D341Med (cell line): ENCODE measurements at regions not wholly inside any gene's neighbourhood (a gene's known extent, or its start where the extent isn't known, plus 50 kb on each side); places are given as distances from the start of the nearest gene placed in this dataset.

Experiments
- DNase-seq: peaks from one replicate; pipeline ENCODE4 v3.0.0; 2012; ENCODE audit warnings: low spot score

- DNase-seq, result no peak
Measured at GRCh38 chr14:95410838-95411237, 91.1 kb upstream of the CLMN start.

DNA sequence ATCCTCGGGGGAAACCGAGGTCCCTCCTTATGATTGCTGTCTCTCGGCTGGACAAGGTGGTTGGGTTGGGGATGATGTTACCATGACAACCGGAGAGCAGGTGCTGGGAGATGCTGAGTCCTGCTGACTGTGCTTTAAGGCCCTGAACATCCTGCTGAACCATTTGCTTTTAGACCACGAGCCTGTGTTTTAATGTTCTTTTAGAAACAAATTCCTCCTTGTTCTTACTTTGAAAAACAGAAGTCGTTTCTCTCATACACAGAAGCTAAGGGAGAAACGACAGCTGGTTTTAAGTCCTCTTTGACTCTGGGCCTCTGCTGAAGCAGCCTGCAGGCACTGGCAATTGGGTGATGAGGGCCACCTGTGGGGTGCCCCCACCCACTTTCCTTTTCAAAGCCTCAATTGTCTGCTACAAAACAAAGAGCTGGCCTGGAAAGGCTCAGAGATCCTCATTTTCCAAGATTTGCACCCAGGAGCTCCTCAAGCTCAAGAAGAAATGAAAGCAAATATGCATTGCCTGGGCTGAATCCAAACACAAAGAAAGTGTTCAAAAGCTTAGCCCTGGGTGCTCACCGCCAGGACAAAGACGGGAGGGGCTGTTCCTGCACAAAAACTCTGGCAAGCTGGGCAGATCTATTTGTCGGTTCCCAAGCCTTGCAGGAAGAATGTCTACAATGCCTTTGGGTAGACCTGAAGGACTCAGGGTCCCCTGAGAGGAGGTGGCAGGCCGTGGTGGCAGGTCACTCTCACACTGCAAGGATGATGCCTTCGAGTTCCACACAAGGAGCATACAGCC lies 90.0 kb upstream of the CLMN start:
- DNase-seq, result no peak

DNA sequence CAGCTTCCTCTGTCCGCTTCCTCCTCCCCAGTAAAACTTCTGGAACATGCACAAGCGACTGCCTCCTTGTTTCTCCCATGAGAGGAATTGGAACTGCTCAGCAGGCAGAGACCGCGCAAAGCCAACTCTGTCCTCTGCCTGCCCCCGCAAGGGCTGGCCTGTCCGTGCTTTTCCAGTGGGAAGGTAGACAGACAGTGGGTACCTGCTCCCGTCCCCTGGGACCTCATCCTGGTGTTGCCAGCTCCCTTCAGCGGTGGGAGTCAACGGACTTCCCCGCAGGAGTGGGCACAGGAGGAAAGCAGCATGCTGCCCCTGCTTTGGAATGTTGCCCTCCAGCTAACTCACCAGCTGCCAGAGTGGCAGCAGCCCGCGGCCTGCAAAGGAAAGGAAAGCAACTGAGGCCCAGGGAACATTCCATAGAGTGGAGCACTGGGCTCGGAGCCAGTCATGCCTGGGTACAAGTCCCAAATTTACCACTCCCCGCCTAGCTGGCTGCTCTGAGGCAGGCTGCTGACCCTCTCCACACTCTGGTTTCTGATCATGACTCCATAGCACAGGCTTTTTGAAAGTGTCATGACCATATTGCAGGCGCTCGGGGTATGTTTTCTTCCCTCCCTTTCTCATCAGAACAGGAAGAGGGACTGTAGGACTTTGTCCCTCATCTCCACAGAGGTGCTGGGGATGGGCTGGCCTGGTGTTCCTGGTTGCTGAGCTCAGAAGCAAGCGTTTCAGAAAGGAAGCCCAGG lies 89.2 kb upstream of the CLMN start:
- no peak for DNase-seq

GRCh38 chr14:95407354-95407753 lies 87.6 kb upstream of the CLMN start:
- no peak for DNase-seq

- no peak for DNase-seq
Measured at GRCh38 chr14:95406756-95407277, 87.1 kb upstream of the CLMN start.

DNA sequence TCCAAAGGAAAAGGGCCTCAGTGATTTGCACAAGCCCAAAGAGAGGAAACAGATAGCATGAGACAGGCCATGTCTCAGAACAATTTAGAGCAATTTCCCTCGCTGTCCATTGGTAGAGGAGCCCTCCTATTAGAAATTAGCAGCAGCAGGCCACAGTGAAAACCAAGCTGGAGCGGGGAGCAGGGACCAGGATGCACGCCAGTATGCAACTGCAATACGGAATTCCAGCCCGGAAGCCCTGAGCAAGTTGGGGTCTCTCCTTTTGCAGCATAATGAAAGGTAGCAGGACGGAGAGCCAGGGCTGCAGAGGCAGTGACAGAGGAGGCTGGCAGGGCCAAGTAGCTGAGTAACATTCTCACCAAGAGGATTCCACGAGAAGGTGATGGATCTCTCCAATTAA lies 84.9 kb upstream of the CLMN start:
- DNase-seq, result no peak

GRCh38 chr14:95402578-95402977 lies 82.9 kb upstream of the CLMN start:
- no peak for DNase-seq

DNA sequence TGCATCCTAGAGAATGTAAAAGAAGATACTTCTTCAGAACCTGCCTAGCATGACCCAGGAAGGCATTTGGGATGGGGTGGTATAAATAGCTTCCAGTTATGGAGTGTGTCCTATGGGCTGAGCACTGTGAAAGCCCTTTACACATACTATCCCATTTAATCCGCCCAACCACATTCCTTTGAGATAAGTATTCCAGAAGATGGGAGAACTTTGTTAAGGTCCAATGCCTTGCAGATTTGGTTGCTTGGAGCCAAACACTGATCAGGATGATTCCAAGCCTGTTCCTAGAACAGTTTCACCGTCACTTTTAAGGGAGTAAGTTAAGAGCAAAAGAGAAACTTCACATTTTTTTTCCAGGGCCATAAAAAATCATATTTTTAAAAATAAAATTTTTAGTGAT lies 82.5 kb upstream of the CLMN start:
- no peak for DNase-seq

GRCh38 chr14:95398630-95399547 lies 79.2 kb upstream of the CLMN start:
- DNase-seq, result no peak

- no peak for DNase-seq
Measured at GRCh38 chr14:95397325-95397724, 77.6 kb upstream of the CLMN start.

- DNase-seq, result no peak
Measured at GRCh38 chr14:95396221-95396620, 76.5 kb upstream of the CLMN start.

GRCh38 chr14:95395098-95395737 lies 75.5 kb upstream of the CLMN start:
- no peak for DNase-seq

- no peak for DNase-seq
Measured at GRCh38 chr14:95394297-95395097, 74.8 kb upstream of the CLMN start.

DNA sequence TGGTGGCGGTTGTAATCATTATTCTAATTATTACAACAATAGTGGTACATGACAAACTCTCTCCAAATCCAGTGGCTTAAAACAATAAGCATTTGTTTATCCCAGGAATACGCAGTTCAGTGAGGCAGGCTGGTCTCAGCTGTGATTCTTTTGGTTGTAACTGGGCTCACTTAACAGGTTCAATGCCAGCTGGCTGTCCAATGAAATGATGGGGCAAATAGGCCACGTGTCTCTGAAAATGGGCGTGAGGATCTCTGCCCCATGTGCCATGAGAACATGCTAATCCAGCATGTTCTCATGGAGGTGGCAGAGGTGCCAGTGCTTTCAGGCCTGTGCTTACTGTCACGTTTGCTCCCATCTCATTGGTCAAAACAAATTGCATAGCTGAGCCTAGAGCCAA lies 73.1 kb upstream of the CLMN start:
- no peak for DNase-seq

DNA sequence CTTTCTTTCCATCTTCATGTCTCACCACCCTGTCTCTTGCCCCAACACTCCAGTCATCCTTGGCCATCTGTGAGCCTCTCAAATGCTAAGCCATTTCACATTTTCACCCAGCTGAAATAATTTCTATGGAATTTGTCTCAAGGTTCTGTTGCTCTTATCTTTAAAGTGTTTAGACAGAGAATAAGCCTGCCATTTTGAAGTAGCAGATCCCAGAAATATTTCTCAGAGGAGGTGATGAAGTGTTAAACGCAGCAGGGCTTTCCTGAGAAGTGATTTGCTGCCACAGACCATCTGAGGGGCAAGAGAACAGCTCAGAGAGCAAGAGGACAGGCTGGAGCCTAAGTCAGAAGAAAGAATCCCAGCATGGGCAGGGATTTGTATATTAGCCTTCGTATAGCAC lies 71.6 kb upstream of the CLMN start:
- DNase-seq, result no peak

- DNase-seq, result no peak
Measured at GRCh38 chr14:95389471-95390011, 69.8 kb upstream of the CLMN start.

DNA sequence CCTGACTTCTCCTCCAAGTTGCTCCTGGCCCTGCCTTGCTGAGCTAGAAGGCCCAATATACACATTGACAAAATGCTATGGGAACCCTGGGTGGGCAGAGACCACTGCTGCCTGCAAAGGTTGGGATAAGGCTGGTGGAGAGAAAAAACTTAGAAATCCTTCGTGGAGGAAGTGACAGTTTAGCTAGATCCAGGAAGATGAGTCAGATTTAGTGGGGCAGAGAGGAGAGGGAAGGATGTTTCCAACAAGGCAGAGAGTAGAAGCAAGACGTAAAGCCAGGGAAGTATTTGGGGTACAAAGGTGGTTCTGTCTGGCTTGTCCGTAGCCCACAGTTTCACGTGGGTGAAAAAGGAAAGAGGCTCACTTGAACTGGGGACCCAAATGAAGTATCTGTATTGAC lies 69.0 kb upstream of the CLMN start:
- no peak for DNase-seq

GRCh38 chr14:95387826-95388445 lies 68.2 kb upstream of the CLMN start:
- DNase-seq, result no peak

DNA sequence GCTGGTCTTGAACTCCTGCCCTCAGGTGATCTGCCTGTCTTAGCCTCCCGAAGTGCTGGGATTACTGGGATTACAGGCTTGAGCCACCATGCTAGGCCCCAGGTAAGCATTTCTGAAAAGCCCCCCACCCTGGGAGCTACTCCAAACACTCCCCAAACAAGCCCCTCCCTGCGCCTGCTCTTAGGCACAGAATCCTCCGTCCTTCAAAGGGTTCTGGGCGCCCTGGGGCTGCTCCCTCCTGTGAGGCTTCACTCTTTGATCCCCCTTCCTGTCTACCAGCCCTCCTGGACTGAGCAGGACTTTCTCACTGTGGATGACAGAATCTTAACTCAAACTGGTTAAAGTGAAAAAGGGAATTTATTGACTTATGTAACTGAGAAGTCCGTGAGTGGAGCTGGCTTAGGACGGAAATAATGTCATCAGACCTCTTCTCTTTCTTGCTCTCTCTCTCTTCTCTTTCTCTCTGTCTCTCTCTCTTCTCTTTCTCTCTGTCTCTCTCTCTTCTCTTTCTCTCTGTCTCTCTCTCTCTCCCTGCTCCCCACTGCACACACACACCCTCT lies 66.9 kb upstream of the CLMN start:
- DNase-seq, result no peak

GRCh38 chr14:95385701-95386100 lies 66.0 kb upstream of the CLMN start:
- DNase-seq, result no peak
